GM21529 (cell line): ENCODE measurements at regions not wholly inside any gene's neighbourhood (a gene's known extent, or its start where the extent isn't known, plus 50 kb on each side); places are given as distances from the start of the nearest gene placed in this dataset.

Experiments used
- ATAC-seq: cut with Tn5 transposase; IDR thresholded peaks from one replicate; pipeline ENCODE4 v1.9.1; 2021; ENCODE audit not compliant: unreplicated experiment

- ATAC-seq, result no peak
These were observed 158.6 kb upstream of the GLI3 start for GRCh38 chr7:42395607-42396006.

GRCh38 chr7:42392826-42393225 is 155.8 kb upstream of the GLI3 start:
- no peak for ATAC-seq

GRCh38 chr7:42389697-42390096 is 152.7 kb upstream of the GLI3 start:
- no peak for ATAC-seq

GRCh38 chr7:42385912-42386311 is 148.9 kb upstream of the GLI3 start:
- ATAC-seq, result no peak

- no peak for ATAC-seq
These were observed 144.2 kb upstream of the GLI3 start for GRCh38 chr7:42381161-42381560.

GRCh38 chr7:42380401-42380800 is 143.4 kb upstream of the GLI3 start:
- ATAC-seq, result no peak

GRCh38 chr7:42378149-42378548 is 141.1 kb upstream of the GLI3 start:
- no peak for ATAC-seq

- no peak for ATAC-seq
These were observed 136.3 kb upstream of the GLI3 start for GRCh38 chr7:42373285-42373684.

- ATAC-seq, result no peak
These were observed 135.5 kb upstream of the GLI3 start for GRCh38 chr7:42372479-42372878.

GRCh38 chr7:42359946-42360345 is 122.9 kb upstream of the GLI3 start:
- no peak for ATAC-seq

- ATAC-seq, result no peak
These were observed 114.4 kb upstream of the GLI3 start for GRCh38 chr7:42351316-42351935.

- no peak for ATAC-seq
These were observed 113.8 kb upstream of the GLI3 start for GRCh38 chr7:42350801-42351200.

GRCh38 chr7:42348631-42349030 is 111.6 kb upstream of the GLI3 start:
- no peak for ATAC-seq

- no peak for ATAC-seq
These were observed 111.1 kb upstream of the GLI3 start for GRCh38 chr7:42348071-42348470.

GRCh38 chr7:42347616-42348015 is 110.6 kb upstream of the GLI3 start:
- ATAC-seq, result no peak

- ATAC-seq, result no peak
These were observed 108.7 kb upstream of the GLI3 start for GRCh38 chr7:42345478-42346299.

GRCh38 chr7:42344198-42344755 is 107.3 kb upstream of the GLI3 start:
- no peak for ATAC-seq

GRCh38 chr7:42342381-42342780 is 105.4 kb upstream of the GLI3 start:
- ATAC-seq, result no peak

GRCh38 chr7:42340436-42340835 is 103.4 kb upstream of the GLI3 start:
- no peak for ATAC-seq

GRCh38 chr7:42338916-42339540 is 102.0 kb upstream of the GLI3 start:
- no peak for ATAC-seq

GRCh38 chr7:42338231-42338915 is 101.4 kb upstream of the GLI3 start:
- no peak for ATAC-seq
